SU-DHL-6 (cell line): ENCODE measurements at regions not wholly inside any gene's neighbourhood (a gene's known extent, or its start where the extent isn't known, plus 50 kb on each side); places are given as distances from the start of the nearest gene placed in this dataset.

ENCODE experiments used
- H2AFZ ChIP-seq: fragments of 200-600 bp; sonication (generic); 2 replicates; pipeline ENCODE4 v1.6.1; 2014; ENCODE audit warnings: low read depth, mild to moderate bottlenecking, moderate library complexity, mixed read lengths, antibody characterized with exemption, low read length; ENCODE audit not compliant: severe bottlenecking
- H3F3A ChIP-seq: fragments of 200-600 bp; shearing (Covaris generic); 2 replicates; pipeline ENCODE4 v1.6.0; 2016; ENCODE audit warnings: antibody characterized with exemption, mild to moderate bottlenecking; ENCODE audit not compliant: insufficient read depth
- H3K27ac ChIP-seq: fragments of 200-600 bp; sonication (generic); 2 replicates; pipeline ENCODE4 v1.5.1; 2016; ENCODE audit warnings: low read depth, mild to moderate bottlenecking, low read length, moderate library complexity, mixed read lengths
- H3K27me3 ChIP-seq: fragments of 200-600 bp; sonication (generic), shearing (Covaris generic); 2 replicates; pipeline ENCODE4 v1.6.0; 2014; ENCODE audit warnings: mild to moderate bottlenecking, low read length
- H3K36me3 ChIP-seq: fragments of 200-600 bp; sonication (generic); 2 replicates; pipeline ENCODE4 v1.6.1; 2014; ENCODE audit warnings: mild to moderate bottlenecking, low read length, mixed read lengths
- H3K4me2 ChIP-seq: fragments of 300-600, 200-600 bp; shearing (Covaris generic), sonication (generic); 2 replicates; pipeline ENCODE4 v1.6.0; 2014; ENCODE audit warnings: low read length, low read depth, mild to moderate bottlenecking; ENCODE audit not compliant: poor library complexity, severe bottlenecking
- H3K4me3 ChIP-seq: fragments of 200-600 bp; sonication (generic); 2 replicates; pipeline ENCODE4 v1.5.1; 2014; ENCODE audit warnings: antibody characterized with exemption, low read length, mild to moderate bottlenecking, mixed read lengths; ENCODE audit not compliant: insufficient read depth, poor library complexity, severe bottlenecking
- H3K79me2 ChIP-seq: fragments of 200-600 bp; sonication (generic); 2 replicates; pipeline ENCODE4 v1.6.1; 2014; ENCODE audit warnings: mild to moderate bottlenecking, low read length, moderate library complexity; ENCODE audit not compliant: insufficient read depth
- H3K9ac ChIP-seq: fragments of 200-600 bp; sonication (generic); 2 replicates; pipeline ENCODE4 v1.7.0; 2014; ENCODE audit warnings: mild to moderate bottlenecking, low read length
- H3K9me2 ChIP-seq: fragments of 200-600 bp; sonication (generic); replicated peaks from 2 replicates; pipeline ENCODE4 v1.6.1; 2014; ENCODE audit warnings: low read length; ENCODE audit not compliant: insufficient read depth
- H3K9me3 ChIP-seq: fragments of 200-600 bp; sonication (generic); 2 replicates; pipeline ENCODE4 v1.6.1; 2014; ENCODE audit warnings: low read length, mixed read lengths; ENCODE audit not compliant: insufficient read depth
- H4K20me1 ChIP-seq: fragments of 200-600 bp; sonication (generic); 2 replicates; pipeline ENCODE4 v1.6.1; 2014; ENCODE audit warnings: low read depth, mild to moderate bottlenecking, antibody characterized with exemption, low read length, moderate library complexity, mixed read lengths
- CTCF ChIP-seq: fragments of 200-600 bp; sonication (generic); IDR thresholded peaks from one replicate; pipeline ENCODE4 v1.5.1; 2017; ENCODE audit warnings: antibody characterized with exemption, mild to moderate bottlenecking, low read length, moderate library complexity; ENCODE audit not compliant: insufficient read depth, poor library complexity, severe bottlenecking
- EZH2phosphoT487 ChIP-seq: fragments of 200-600 bp; sonication (generic), shearing (Covaris generic); conservative IDR thresholded peaks from 2 replicates; pipeline ENCODE4 v1.6.1; 2018; ENCODE audit warnings: mild to moderate bottlenecking, antibody characterized with exemption, low read length, moderate library complexity, mixed read lengths

DNA sequence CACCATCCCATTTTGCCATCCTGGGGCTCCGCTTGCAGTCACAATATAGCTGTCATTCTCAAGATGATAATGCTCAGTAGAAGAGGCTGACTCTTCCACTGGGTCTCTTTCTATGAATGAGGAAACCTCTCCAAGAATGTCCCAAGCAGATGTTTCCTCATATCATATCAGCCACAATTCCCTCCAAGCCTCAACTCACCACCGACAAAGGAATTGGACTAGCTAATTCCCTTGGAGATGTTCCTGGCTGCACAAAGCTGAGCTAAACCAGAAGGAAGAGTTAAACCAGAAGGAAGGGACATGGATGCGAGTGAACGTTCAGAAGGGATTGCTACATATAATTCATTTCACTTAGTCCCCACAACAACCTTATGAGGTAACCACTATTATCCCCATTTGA, 65.0 kb upstream of the NPAS2 start:
- Histone ChIP-seq H3K4me2 (no peak overlapping the region), H3K27me3 (peaks cover 2% of the 10 kb centered on the region; the same call in 1 of the 2 replicates), H3K4me3 (no peak overlapping the region), H3K27ac (no peak overlapping the region), H3K9ac (no peak overlapping the region), H4K20me1 (no peaks in the 10 kb centered on the region), H3K36me3 (no peaks in the 10 kb centered on the region), H3F3A (no peaks in the 10 kb centered on the region), H3K79me2 (no peaks in the 10 kb centered on the region), H3K9me2 (0 out of 2 replicates have a peak, but pooled peaks cover 4% of the 10 kb centered on the region), H3K9me3 (no peaks in the 10 kb centered on the region), H2AFZ (no peak overlapping the region)
- no peak for TF ChIP-seq CTCF
- TF ChIP-seq EZH2phosphoT487: no peak

DNA sequence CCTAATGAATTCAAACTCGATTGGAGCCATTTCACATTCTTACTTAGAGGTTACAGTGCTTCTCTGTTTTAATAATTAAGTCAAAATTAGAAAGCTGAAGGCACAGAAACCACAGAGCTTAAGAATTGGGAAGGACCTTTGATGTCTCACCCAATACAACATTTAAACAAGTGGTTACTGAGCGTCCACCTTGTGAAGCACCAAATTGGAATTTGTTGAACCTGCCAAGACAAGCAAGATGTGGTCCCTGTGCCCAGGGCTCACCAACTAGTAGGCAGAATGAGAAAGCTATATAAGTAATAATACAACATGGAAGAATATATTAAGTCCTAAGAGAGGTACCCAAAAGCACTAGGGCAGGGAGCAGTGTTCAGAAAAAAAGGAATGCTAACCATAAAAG, 64.5 kb upstream of the NPAS2 start:
- H3K79me2 ChIP-seq: no peaks in the 10 kb centered on the region
- TF ChIP-seq CTCF (no peak), EZH2phosphoT487 (no peak)
- H3K9me3 ChIP-seq: no peaks in the 10 kb centered on the region
- no peak overlapping the region for H3K4me2 ChIP-seq
- H3K4me3 ChIP-seq: no peak overlapping the region
- peaks cover 2% of the 10 kb centered on the region; the same call in 1 of the 2 replicates for H3K27me3 ChIP-seq
- H3K9ac ChIP-seq: no peak overlapping the region
- H3F3A ChIP-seq: no peaks in the 10 kb centered on the region
- no peak overlapping the region for H2AFZ ChIP-seq
- no peaks in the 10 kb centered on the region for H3K36me3 ChIP-seq
- no peaks in the 10 kb centered on the region for H4K20me1 ChIP-seq
- 0 out of 2 replicates have a peak, but pooled peaks cover 4% of the 10 kb centered on the region for H3K9me2 ChIP-seq
- no peak overlapping the region for H3K27ac ChIP-seq

GRCh38 chr2:100756704-100757103, 63.2 kb upstream of the NPAS2 start:
- no peak overlapping the region for H3K9ac ChIP-seq
- H3K27ac ChIP-seq: no peak overlapping the region
- no peaks in the 10 kb centered on the region for H4K20me1 ChIP-seq
- H3K4me3 ChIP-seq: no peak overlapping the region
- no peak overlapping the region for H3K4me2 ChIP-seq
- TF ChIP-seq EZH2phosphoT487 (no peak), CTCF (no peak)
- no peaks in the 10 kb centered on the region for H3K79me2 ChIP-seq
- no peaks in the 10 kb centered on the region for H3K9me3 ChIP-seq
- H3K27me3 ChIP-seq: peaks cover 2% of the 10 kb centered on the region; the same call in 1 of the 2 replicates
- no peaks in the 10 kb centered on the region for H3K36me3 ChIP-seq
- 0 out of 2 replicates have a peak, but pooled peaks cover 4% of the 10 kb centered on the region for H3K9me2 ChIP-seq
- no peak overlapping the region for H2AFZ ChIP-seq
- no peaks in the 10 kb centered on the region for H3F3A ChIP-seq
